ENCODE measurements at regions not wholly inside any gene's neighbourhood (a gene's known extent, or its start where the extent isn't known, plus 50 kb on each side); places are given as distances from the start of the nearest gene placed in this dataset.

DNA sequence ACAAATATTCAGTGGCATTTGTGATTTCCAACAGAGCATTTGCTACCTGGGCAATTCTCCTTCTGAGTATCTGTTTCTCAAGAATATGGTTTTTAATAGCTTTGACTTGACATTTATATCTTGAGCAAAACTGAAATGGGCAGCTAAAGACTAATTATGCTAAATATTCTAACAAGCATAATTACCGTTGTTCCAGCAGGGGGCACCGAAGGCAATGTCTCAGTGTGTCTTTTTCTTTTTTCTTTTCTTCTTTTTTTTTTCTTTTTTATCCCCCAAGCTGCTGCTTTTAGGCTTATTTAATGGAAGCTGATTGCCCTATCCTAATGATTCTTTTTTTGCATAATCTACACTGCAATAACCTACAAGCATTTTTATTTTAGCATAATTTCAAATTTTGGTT is 138.9 kb upstream of the NABP1 start:
- no peaks in the 10 kb centered on the region for H4K20me1 ChIP-seq (ENCODE audit: insufficient read depth, low read length)
- H3K9ac ChIP-seq (ENCODE audit: low read length) = no peak overlapping the region
- Mint-ChIP-seq H3K4me1 (ENCODE audit: low read depth, unreplicated experiment) (no peaks in the 10 kb centered on the region), H3K27me3 (ENCODE audit: low read depth, unreplicated experiment) (peaks cover 4% of the 10 kb centered on the region), H3K36me3 (ENCODE audit: low read depth, unreplicated experiment) (no peaks in the 10 kb centered on the region), H3K27ac (ENCODE audit: unreplicated experiment) (no peak overlapping the region), H3K4me3 (ENCODE audit: unreplicated experiment) (no peak overlapping the region), H3K9me3 (ENCODE audit: unreplicated experiment) (no peaks in the 10 kb centered on the region)
- H3K27me3 ChIP-seq (ENCODE audit: insufficient read depth, low read length) = no peaks in the 10 kb centered on the region
- no peaks in the 10 kb centered on the region for H3K9me3 ChIP-seq (ENCODE audit: insufficient read depth, low read depth, low read length)
- TF ChIP-seq EZH2 (IDR thresholded peaks at IDR 0.05; ENCODE audit: insufficient read depth, low read length) = no peak
- TF ChIP-seq, protein P1, sequence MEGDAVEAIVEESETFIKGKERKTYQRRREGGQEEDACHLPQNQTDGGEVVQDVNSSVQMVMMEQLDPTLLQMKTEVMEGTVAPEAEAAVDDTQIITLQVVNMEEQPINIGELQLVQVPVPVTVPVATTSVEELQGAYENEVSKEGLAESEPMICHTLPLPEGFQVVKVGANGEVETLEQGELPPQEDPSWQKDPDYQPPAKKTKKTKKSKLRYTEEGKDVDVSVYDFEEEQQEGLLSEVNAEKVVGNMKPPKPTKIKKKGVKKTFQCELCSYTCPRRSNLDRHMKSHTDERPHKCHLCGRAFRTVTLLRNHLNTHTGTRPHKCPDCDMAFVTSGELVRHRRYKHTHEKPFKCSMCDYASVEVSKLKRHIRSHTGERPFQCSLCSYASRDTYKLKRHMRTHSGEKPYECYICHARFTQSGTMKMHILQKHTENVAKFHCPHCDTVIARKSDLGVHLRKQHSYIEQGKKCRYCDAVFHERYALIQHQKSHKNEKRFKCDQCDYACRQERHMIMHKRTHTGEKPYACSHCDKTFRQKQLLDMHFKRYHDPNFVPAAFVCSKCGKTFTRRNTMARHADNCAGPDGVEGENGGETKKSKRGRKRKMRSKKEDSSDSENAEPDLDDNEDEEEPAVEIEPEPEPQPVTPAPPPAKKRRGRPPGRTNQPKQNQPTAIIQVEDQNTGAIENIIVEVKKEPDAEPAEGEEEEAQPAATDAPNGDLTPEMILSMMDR (IDR thresholded peaks at IDR 0.05; ENCODE audit: insufficient read depth, low read depth, low read length) = peak; percentile 70
- H2AFZ ChIP-seq (ENCODE audit: low read depth, low read length) = no peak overlapping the region
- H3K27ac ChIP-seq (ENCODE audit: low read depth, low read length) = no peak overlapping the region
- DNase-seq (ENCODE audit: low read depth) (peak; percentile 4), FAIRE-seq (no peak)
- H3K4me3 ChIP-seq (ENCODE audit: insufficient read depth, low read depth, low read length) = no peak overlapping the region
- no peaks in the 10 kb centered on the region for H3K79me2 ChIP-seq (ENCODE audit: insufficient read depth, low read length)
- no peaks in the 10 kb centered on the region for H3K4me1 ChIP-seq (ENCODE audit: insufficient read depth, low read length)
- no peaks in the 10 kb centered on the region for H3K36me3 ChIP-seq (ENCODE audit: insufficient read depth, low read length)
- H3K4me2 ChIP-seq (ENCODE audit: low read length) = no peak overlapping the region

DNA sequence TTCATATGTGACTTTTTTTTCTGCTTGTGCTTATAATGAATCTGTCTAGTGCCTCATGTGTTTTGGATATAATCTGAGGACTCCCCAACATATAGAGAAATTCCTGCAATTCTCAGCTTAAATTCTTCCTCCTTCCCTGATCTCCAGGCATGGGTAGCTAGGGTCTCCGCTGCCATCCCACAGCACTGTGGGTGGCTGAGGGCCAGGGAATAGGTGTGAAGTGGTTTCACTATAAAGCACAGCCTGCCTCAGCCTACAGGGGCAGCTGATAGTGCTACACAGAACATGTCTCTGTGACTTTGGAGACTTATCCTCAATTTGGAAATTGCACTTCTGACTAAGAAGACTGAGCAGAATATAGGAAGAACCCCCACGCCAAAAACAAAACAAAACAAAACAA is 137.3 kb upstream of the NABP1 start:
- no peak for FAIRE-seq
- peaks cover 2% of the 10 kb centered on the region for H3K27me3 Mint-ChIP-seq (ENCODE audit: low read depth, unreplicated experiment)
- no peak for DNase-seq (ENCODE audit: low read depth)

DNA sequence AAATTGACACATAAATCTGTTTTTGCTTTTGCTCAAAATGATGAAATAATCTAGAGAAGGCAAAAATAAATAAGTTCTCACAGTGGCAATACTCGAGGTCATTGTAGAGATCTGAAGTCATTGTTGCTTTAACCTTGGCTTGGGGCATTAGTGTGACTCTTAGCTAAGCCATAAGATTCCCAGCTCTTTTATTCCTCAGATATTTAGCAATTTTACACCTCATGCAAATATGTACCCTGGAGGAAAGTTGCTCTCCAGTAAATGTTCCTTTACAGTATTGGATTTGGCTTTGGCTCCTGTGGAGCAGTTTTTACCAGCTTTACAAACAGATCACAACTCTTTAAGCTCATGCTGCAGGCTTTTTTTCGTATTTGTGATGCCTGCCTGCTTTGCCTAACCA is 134.2 kb upstream of the NABP1 start:
- no peak overlapping the region for H3K9ac ChIP-seq (ENCODE audit: low read length)
- no peak overlapping the region for H2AFZ ChIP-seq (ENCODE audit: low read depth, low read length)
- no peak overlapping the region for H3K4me3 ChIP-seq (ENCODE audit: insufficient read depth, low read depth, low read length)
- no peaks in the 10 kb centered on the region for H3K27me3 ChIP-seq (ENCODE audit: insufficient read depth, low read length)
- H3K4me1 ChIP-seq (ENCODE audit: insufficient read depth, low read length) = no peaks in the 10 kb centered on the region
- no peaks in the 10 kb centered on the region for H3K4me1 Mint-ChIP-seq (ENCODE audit: low read depth, unreplicated experiment)
- no peak for FAIRE-seq
- H4K20me1 ChIP-seq (ENCODE audit: insufficient read depth, low read length) = no peaks in the 10 kb centered on the region
- no peak for DNase-seq (ENCODE audit: low read depth)
- H3K79me2 ChIP-seq (ENCODE audit: insufficient read depth, low read length) = no peaks in the 10 kb centered on the region
- H3K4me3 Mint-ChIP-seq (ENCODE audit: unreplicated experiment) = no peak overlapping the region
- no peak overlapping the region for H3K27ac ChIP-seq (ENCODE audit: low read depth, low read length)
- no peaks in the 10 kb centered on the region for H3K36me3 ChIP-seq (ENCODE audit: insufficient read depth, low read length)
- H3K4me2 ChIP-seq (ENCODE audit: low read length) = no peak overlapping the region
- H3K9me3 Mint-ChIP-seq (ENCODE audit: unreplicated experiment) = peaks cover 2% of the 10 kb centered on the region
- no peaks in the 10 kb centered on the region for H3K9me3 ChIP-seq (ENCODE audit: insufficient read depth, low read depth, low read length)
- no peaks in the 10 kb centered on the region for H3K36me3 Mint-ChIP-seq (ENCODE audit: low read depth, unreplicated experiment)
- no peaks in the 10 kb centered on the region for H3K27me3 Mint-ChIP-seq (ENCODE audit: low read depth, unreplicated experiment)
- TF ChIP-seq, protein P1 (IDR thresholded peaks at IDR 0.05; ENCODE audit: insufficient read depth, low read depth, low read length) = no peak
- no peak for TF ChIP-seq EZH2 (IDR thresholded peaks at IDR 0.05; ENCODE audit: insufficient read depth, low read length)
- no peak overlapping the region for H3K27ac Mint-ChIP-seq (ENCODE audit: unreplicated experiment)

More for the DNA sequence above, 137.3 kb upstream of the NABP1 start:
- Mint-ChIP-seq H3K36me3 (ENCODE audit: low read depth, unreplicated experiment) (no peaks in the 10 kb centered on the region), H3K27ac (ENCODE audit: unreplicated experiment) (no peak overlapping the region), H3K9me3 (ENCODE audit: unreplicated experiment) (peaks cover 2% of the 10 kb centered on the region), H3K4me3 (ENCODE audit: unreplicated experiment) (no peak overlapping the region), H3K4me1 (ENCODE audit: low read depth, unreplicated experiment) (no peaks in the 10 kb centered on the region)
- no peak for TF ChIP-seq EZH2 (IDR thresholded peaks at IDR 0.05; ENCODE audit: insufficient read depth, low read length)
- TF ChIP-seq, protein P1 (IDR thresholded peaks at IDR 0.05; ENCODE audit: insufficient read depth, low read depth, low read length) = no peak
- Histone ChIP-seq H3K36me3 (ENCODE audit: insufficient read depth, low read length) (no peaks in the 10 kb centered on the region), H3K4me2 (ENCODE audit: low read length) (no peak overlapping the region), H3K27ac (ENCODE audit: low read depth, low read length) (no peak overlapping the region), H3K9me3 (ENCODE audit: insufficient read depth, low read depth, low read length) (no peaks in the 10 kb centered on the region), H3K4me1 (ENCODE audit: insufficient read depth, low read length) (no peaks in the 10 kb centered on the region), H3K9ac (ENCODE audit: low read length) (no peak overlapping the region), H4K20me1 (ENCODE audit: insufficient read depth, low read length) (no peaks in the 10 kb centered on the region), H3K4me3 (ENCODE audit: insufficient read depth, low read depth, low read length) (no peak overlapping the region), H2AFZ (ENCODE audit: low read depth, low read length) (no peak overlapping the region), H3K27me3 (ENCODE audit: insufficient read depth, low read length) (no peaks in the 10 kb centered on the region), H3K79me2 (ENCODE audit: insufficient read depth, low read length) (no peaks in the 10 kb centered on the region)
